Heart left ventricle (tissue), 13 donors: ENCODE measurements at regions not wholly inside any gene's neighbourhood (a gene's known extent, or its start where the extent isn't known, plus 50 kb on each side); places are given as distances from the start of the nearest gene placed in this dataset.

Experiments used
- CTCF ChIP-seq, 12 donors: fragments of 200-600 bp; sonication (generic) in 4 of 12; IDR thresholded peaks; one replicate each; pipeline versions ENCODE4 v1.5.0 to v1.8.0; 2018 to 2022; ENCODE audit warnings: antibody characterized with exemption in 12 of 12, mild to moderate bottlenecking in 5 of 12
- POLR2A ChIP-seq, 2 donors: fragments of 450-650 bp; IDR thresholded peaks; one replicate each; pipeline ENCODE4 v1.6.1; 2017; ENCODE audit warnings: antibody characterized with exemption in 2 of 2, mild to moderate bottlenecking in 2 of 2, moderate library complexity in 2 of 2
- donor health status: ischemic (EF 13 %, LVEDD 7.1; RV severe dilation, severe dysfunction).
- donor health status: DM: no; HTN: yes; CAD: no.
- donor health status: DM: no; HTN: no; CAD: no.
- donor health status: ischemic (EF 25% LVEDD 6.9; RV normal size, moderate dysfunction).
- donor health status: ischemic (EF 25% LVEDD 5.7; RV mildly dilated, moderate dysfunction).
- donor health status: ischemic (EF 35%, LVEDD 5.7; RV mildly dilated, moderate dysfunction).
- donor health status: nonischemic (EF 11% LVEDD 7.7; RV severe dilation, severe dysfunction).
- donor health status: DM: yes; HTN: yes; CAD: no.
- donor health status: PGD.
- donor health status: ischemic (EF 29% LVEDD 5.4; RV normal size, mild dysfunction).
- donor health status: nonischemic (EF 23%, LVEDD 6.1; RV moderate dilation, normal function).

- no peak for TF ChIP-seq CTCF (IDR thresholded peaks at IDR 0.05)
- no peak for TF ChIP-seq POLR2A (IDR thresholded peaks at IDR 0.05)
Measured at GRCh38 chr12:47570151-47570550, 135.7 kb downstream of the RPAP3 start.
